OCI-LY1 (cell line): ENCODE measurements at regions not wholly inside any gene's neighbourhood (a gene's known extent, or its start where the extent isn't known, plus 50 kb on each side); places are given as distances from the start of the nearest gene placed in this dataset.

Source experiments
- CTCF ChIP-seq: fragments of 200-600 bp; sonication (generic), shearing (Covaris generic); IDR thresholded peaks from 2 replicates; pipeline ENCODE4 v1.5.1; 2017; ENCODE audit warnings: mild to moderate bottlenecking, antibody characterized with exemption, low read length, moderate library complexity, mixed read lengths
- EZH2 ChIP-seq: fragments of 200-600 bp; sonication (generic), shearing (Covaris generic); IDR thresholded peaks from 2 replicates; pipeline ENCODE4 v1.8.0; 2017; ENCODE audit warnings: borderline replicate concordance, mixed run types, mild to moderate bottlenecking, antibody characterized with exemption, low read length, moderate library complexity, mixed read lengths

GRCh38 chr2:155070489-155070888 is 372.0 kb downstream of the KCNJ3 start:
- TF ChIP-seq CTCF (no peak), EZH2 (no peak)
